Caco-2 (cell line): ENCODE measurements at regions not wholly inside any gene's neighbourhood (a gene's known extent, or its start where the extent isn't known, plus 50 kb on each side); places are given as distances from the start of the nearest gene placed in this dataset.

ENCODE experiments used
- BruUV-seq: library from RNA; stranded (reverse); fragments of 400-500 nt; replicated peaks from 2 replicates; lab custom pipeline; 2021; lab: Mats Ljungman, UMichigan
- CTCF ChIA-PET: fragments of 300-600 bp; sonication (Branson Sonifier 250); formaldehyde crosslinking; loops from one replicate; lab custom pipeline; 2022; ENCODE audit warnings: antibody characterized with exemption; lab: Charles Lee
- POLR2A ChIA-PET: fragments of 300-600 bp; sonication (Branson Sonifier 250); formaldehyde crosslinking; loops from one replicate; lab custom pipeline; 2022; ENCODE audit warnings: antibody characterized with exemption; lab: Charles Lee
- DNase-seq, 2 experiments: peaks; one replicate each; pipeline versions ENCODE4 v3.0.0 to v3.0.0-alpha.2; 2020 to 2022
- H3K27me3 ChIP-seq: replicated peaks from 2 replicates; pipeline ENCODE4 v1.6.0; 2011; ENCODE audit warnings: low read length; ENCODE audit not compliant: control insufficient read depth, insufficient read depth
- H3K36me3 ChIP-seq: 2 replicates; pipeline ENCODE4 v1.5.1; 2011; ENCODE audit warnings: low read length; ENCODE audit not compliant: control insufficient read depth, insufficient read depth
- H3K4me1 ChIP-seq: fragments of 250-450 bp; sonication (Bioruptor Pico); 2 replicates; pipeline ENCODE4 v1.5.1; 2020; ENCODE audit warnings: mild to moderate bottlenecking
- H3K4me3 ChIP-seq: 2 replicates; pipeline ENCODE4 v1.5.1; 2011; ENCODE audit warnings: low read depth, mild to moderate bottlenecking, control low read depth, low read length
- H3K9me3 ChIP-seq: fragments of 250-450 bp; sonication (Bioruptor Pico); 2 replicates; pipeline ENCODE4 v1.5.1; 2020; ENCODE audit warnings: mild to moderate bottlenecking, moderate library complexity
- H3K27ac Mint-ChIP-seq: one replicate; pipeline ENCODE4 v1.8.0; 2022; ENCODE audit warnings: mixed read lengths; ENCODE audit not compliant: unreplicated experiment
- H3K27me3 Mint-ChIP-seq: one replicate; pipeline ENCODE4 v1.8.0; 2022; ENCODE audit warnings: mixed read lengths; ENCODE audit not compliant: insufficient read depth, unreplicated experiment
- H3K36me3 Mint-ChIP-seq: one replicate; pipeline ENCODE4 v1.8.0; 2022; ENCODE audit warnings: mild to moderate bottlenecking, mixed read lengths; ENCODE audit not compliant: insufficient read depth, unreplicated experiment
- H3K4me1 Mint-ChIP-seq: one replicate; pipeline ENCODE4 v1.8.0; 2022; ENCODE audit warnings: low read depth, mixed read lengths; ENCODE audit not compliant: unreplicated experiment
- H3K4me3 Mint-ChIP-seq: one replicate; pipeline ENCODE4 v1.8.0; 2022; ENCODE audit warnings: mild to moderate bottlenecking, moderate library complexity, mixed read lengths; ENCODE audit not compliant: unreplicated experiment
- H3K9me3 Mint-ChIP-seq: one replicate; pipeline ENCODE4 v1.8.0; 2022; ENCODE audit warnings: mixed read lengths; ENCODE audit not compliant: unreplicated experiment
- intact Hi-C: fragments of 100-400 bp; cut with micrococcal nuclease; formaldehyde crosslinking; loops from one replicate; pipeline ENCODE4 v1.10.0; 2022; ENCODE audit not compliant: unreplicated experiment
- TF ChIP-seq, protein P1 (sequence below), 2 experiments: fragments of 200-600 bp in 1 of 2; IDR thresholded peaks; 1 replicate in 1 of 2; 2 replicates in 1 of 2; pipeline versions ENCODE4 v1.5.1 to v1.8.0; 2011 to 2022; ENCODE audit warnings: antibody characterized with exemption in 1 of 2, control low read depth in 1 of 2, inconsistent platforms in 1 of 2, low read depth in 1 of 2, low read length in 1 of 2, mild to moderate bottlenecking in 1 of 2, moderate library complexity in 1 of 2; ENCODE audit not compliant: insufficient read depth in 1 of 2, severe bottlenecking in 1 of 2, unreplicated experiment in 1 of 2

DNA sequence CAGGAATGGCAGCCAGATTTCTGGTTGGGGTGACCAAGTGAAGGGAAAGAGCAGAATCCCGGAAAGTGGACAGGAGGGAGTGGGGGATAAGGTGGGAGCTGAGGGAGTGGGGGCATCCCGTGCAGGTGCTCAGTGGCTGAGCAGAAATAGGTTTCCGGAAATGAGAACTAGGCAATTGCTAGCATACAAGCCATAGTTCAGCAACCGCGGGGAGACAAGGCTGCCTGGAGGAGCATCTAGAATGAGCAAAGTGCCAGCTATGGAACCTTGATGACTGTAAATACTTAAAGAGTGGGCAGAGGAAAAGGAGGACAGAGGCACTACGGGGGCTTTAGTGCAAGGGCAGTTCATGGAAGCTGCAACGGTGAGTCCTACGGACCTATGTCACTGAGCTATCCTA, 220.2 kb downstream of the BCL11A start:
- ChIA-PET CTCF (no interaction called here), POLR2A (no interaction called here)
- no peak overlapping the region for H3K4me3 ChIP-seq
- Mint-ChIP-seq H3K27ac (no peak overlapping the region), H3K4me3 (no peak overlapping the region), H3K9me3 (peaks cover 10% of the 10 kb centered on the region), H3K27me3 (peaks cover 3% of the 10 kb centered on the region), H3K36me3 (no peaks in the 10 kb centered on the region), H3K4me1 (peaks cover 7% of the 10 kb centered on the region)
- no peaks in the 10 kb centered on the region for H3K9me3 ChIP-seq
- H3K36me3 ChIP-seq, result no peaks in the 10 kb centered on the region
- H3K27me3 ChIP-seq, result no peaks in the 10 kb centered on the region
- TF ChIP-seq, protein P1, sequence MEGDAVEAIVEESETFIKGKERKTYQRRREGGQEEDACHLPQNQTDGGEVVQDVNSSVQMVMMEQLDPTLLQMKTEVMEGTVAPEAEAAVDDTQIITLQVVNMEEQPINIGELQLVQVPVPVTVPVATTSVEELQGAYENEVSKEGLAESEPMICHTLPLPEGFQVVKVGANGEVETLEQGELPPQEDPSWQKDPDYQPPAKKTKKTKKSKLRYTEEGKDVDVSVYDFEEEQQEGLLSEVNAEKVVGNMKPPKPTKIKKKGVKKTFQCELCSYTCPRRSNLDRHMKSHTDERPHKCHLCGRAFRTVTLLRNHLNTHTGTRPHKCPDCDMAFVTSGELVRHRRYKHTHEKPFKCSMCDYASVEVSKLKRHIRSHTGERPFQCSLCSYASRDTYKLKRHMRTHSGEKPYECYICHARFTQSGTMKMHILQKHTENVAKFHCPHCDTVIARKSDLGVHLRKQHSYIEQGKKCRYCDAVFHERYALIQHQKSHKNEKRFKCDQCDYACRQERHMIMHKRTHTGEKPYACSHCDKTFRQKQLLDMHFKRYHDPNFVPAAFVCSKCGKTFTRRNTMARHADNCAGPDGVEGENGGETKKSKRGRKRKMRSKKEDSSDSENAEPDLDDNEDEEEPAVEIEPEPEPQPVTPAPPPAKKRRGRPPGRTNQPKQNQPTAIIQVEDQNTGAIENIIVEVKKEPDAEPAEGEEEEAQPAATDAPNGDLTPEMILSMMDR (IDR thresholded peaks at IDR 0.05; ENCODE audit: insufficient read depth in 1 of 2, low read depth in 1 of 2, low read length in 1 of 2, severe bottlenecking in 1 of 2, unreplicated experiment in 1 of 2), result no peak
- BruUV-seq, result no TSS peak
- DNase-seq, result no peak
- intact Hi-C loops, result no loop called here
- no peaks in the 10 kb centered on the region for H3K4me1 ChIP-seq

DNA sequence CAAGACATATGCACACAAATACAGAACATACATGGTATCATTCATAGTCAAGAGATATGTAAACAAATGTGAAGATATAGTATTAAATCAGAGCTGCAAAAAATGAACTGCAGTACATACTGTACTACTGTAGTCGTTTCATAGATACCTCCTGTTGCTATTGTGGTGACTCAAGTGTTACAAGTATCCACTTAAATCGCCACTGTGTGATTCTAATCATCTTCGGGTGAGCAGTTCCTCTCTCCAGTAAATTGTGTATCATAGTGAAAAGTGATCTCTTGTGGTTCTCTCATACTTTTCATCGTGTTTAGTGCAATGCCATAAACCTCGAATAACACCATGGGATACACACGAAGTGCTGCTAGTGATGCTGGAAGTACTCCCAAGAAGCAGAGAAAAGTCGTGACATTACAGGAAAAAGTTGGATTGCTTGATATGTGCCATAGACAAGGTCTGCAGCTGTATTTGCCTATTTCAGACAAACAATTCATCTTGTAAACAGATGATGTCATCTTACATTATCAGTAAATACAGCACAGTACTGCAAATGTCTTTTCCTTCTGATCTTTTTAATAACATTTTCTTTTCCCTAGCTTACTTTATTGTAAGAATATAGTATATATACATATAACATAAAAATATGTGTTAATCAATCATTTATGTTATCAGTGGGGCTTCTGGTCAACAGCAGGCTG, 222.2 kb downstream of the BCL11A start:
- intact Hi-C loops, result no loop called here
- ChIA-PET POLR2A (interaction anchor here (0.6 kb wide), 1 partner anchor 383 kb away, joined by 3 read pairs; no protein-coding TSS in a partner anchor), CTCF (no interaction called here)
- Mint-ChIP-seq H3K9me3 (peaks cover 15% of the 10 kb centered on the region), H3K27me3 (peaks cover 3% of the 10 kb centered on the region), H3K36me3 (no peaks in the 10 kb centered on the region), H3K27ac (no peak overlapping the region), H3K4me1 (peaks cover 7% of the 10 kb centered on the region), H3K4me3 (no peak overlapping the region)
- Histone ChIP-seq H3K4me1 (no peaks in the 10 kb centered on the region), H3K9me3 (no peaks in the 10 kb centered on the region), H3K4me3 (no peak overlapping the region), H3K27me3 (no peaks in the 10 kb centered on the region), H3K36me3 (no peaks in the 10 kb centered on the region)
- TF ChIP-seq, protein P1 (IDR thresholded peaks at IDR 0.05; ENCODE audit: insufficient read depth in 1 of 2, low read depth in 1 of 2, low read length in 1 of 2, severe bottlenecking in 1 of 2, unreplicated experiment in 1 of 2), result no peak
- no TSS peak for BruUV-seq
- no peak for DNase-seq

DNA sequence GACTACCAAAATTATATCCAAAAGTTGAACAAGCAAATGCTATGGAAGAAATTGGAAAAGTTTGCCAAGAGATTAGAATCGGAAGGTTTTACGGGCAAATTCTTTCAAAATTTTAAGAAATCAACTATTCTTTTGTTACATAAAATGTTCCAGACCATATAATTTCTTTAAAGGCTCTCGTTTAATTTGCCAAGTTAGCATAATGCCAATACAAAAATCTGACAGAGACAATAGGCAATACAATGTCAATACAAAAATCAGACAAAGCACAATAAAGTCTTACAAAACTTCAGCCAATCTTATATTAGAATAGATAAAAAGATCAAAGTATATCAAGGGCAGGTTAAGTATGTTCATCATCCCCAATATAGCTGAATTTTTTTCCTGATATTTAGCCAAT, 224.2 kb downstream of the BCL11A start:
- BruUV-seq, result no TSS peak
- Mint-ChIP-seq H3K4me1 (no peaks in the 10 kb centered on the region), H3K36me3 (no peaks in the 10 kb centered on the region), H3K9me3 (peaks cover 25% of the 10 kb centered on the region), H3K27me3 (peaks cover 3% of the 10 kb centered on the region), H3K27ac (no peak overlapping the region), H3K4me3 (no peak overlapping the region)
- H3K4me1 ChIP-seq, result no peaks in the 10 kb centered on the region
- H3K27me3 ChIP-seq, result no peaks in the 10 kb centered on the region
- TF ChIP-seq, protein P1 (IDR thresholded peaks at IDR 0.05; ENCODE audit: insufficient read depth in 1 of 2, low read depth in 1 of 2, low read length in 1 of 2, severe bottlenecking in 1 of 2, unreplicated experiment in 1 of 2), result no peak
- no peaks in the 10 kb centered on the region for H3K9me3 ChIP-seq
- no peaks in the 10 kb centered on the region; the same call in 1 of the 2 replicates for H3K36me3 ChIP-seq
- no peak overlapping the region for H3K4me3 ChIP-seq
- ChIA-PET POLR2A (no interaction called here), CTCF (no interaction called here)
- intact Hi-C loops, result no loop called here
- no peak for DNase-seq
